RPMI8226 (cell line): ENCODE measurements at regions not wholly inside any gene's neighbourhood (a gene's known extent, or its start where the extent isn't known, plus 50 kb on each side); places are given as distances from the start of the nearest gene placed in this dataset.
A peak's percentile ranks its signal among the peaks of the same experiment; 100 is the strongest.
"Not testable (repeated sequence)": the region's sequence is repeated elsewhere in the genome, so short reads cannot be mapped to it uniquely, and the experiment has no call there.

ENCODE experiments used
- DNase-seq: peaks from one replicate; pipeline ENCODE4 v3.0.0-alpha.2; 2015

DNA sequence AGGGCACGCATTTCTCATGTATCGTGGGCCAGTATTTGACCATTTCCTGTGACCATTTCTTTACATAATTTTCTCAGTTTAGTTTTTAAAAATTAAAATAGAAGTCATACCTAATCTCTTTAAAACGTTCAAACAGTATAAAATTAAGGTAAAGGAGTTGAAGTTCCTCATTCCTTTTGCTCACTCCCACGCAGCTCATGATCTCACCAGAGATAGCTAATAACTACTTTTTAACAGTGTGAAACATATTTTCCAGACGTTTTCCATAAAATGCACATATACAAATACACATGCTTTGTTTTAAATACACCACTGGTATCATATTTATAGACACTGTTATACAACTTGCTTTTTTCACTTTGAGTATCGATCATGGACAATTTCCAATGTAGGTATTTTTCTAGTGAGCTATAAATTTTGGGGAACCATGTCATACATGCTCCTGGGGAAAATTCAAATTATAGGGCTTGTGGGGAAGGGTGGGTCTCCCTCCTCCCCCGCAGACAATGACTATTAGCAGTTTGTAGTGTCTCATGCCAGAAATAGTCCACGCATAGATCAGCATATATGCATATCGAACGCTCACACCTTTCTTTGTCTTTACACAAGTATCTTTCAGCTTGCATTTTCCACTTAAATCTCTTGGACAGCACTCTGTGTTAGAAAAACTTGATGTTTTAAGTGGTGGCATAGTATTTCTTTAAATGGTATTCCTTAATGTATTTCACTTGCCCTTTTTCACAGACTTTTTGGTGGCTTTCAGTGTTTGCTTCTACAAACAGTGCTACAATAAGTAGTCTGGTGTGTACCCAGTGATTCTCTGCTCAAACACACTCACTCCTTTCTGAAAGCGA, 145.5 kb upstream of the ZNF217 start:
- no peak for DNase-seq

DNA sequence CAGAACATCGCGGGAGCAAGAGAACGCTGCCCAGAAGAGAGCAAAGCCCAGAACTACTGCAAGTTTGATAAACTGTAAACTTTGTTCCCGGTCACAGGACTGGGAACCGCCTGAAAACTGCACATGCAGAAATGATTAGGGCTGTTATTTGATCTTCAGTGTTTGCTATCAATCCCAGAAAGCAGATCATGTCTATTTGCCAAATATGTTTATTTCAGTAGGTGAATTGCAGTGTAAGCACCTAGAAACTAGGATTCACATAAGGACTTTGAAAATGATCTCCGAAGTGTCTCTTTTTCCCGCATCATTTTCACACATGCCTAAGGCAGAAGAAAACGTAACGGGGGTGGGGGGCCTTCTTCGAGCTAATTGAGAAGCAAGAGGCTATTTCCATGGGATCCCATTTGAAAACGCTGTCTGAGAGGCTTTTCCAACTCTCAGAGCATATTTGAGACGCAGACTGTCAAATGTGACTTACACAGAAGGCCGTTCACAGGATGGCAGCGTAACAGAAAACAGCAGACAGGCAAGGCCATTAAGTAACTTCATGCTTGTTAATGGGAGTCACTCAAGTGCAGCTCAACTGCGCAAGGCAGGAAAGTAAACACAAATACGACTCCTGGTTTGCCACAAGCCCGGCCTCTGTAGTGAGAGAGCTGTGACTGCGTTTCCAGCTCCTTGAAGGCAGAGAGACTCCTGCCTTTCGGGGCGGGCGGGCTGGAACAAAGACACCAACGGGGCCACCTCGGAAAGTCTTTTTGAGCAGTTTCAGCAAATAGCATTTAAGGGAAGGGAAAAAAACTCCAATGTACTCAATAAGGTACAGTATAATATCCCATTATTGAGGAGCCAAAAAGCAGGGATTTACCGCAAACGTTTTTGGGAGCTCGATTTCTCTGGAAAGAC, 144.7 kb upstream of the ZNF217 start:
- no peak for DNase-seq

DNA sequence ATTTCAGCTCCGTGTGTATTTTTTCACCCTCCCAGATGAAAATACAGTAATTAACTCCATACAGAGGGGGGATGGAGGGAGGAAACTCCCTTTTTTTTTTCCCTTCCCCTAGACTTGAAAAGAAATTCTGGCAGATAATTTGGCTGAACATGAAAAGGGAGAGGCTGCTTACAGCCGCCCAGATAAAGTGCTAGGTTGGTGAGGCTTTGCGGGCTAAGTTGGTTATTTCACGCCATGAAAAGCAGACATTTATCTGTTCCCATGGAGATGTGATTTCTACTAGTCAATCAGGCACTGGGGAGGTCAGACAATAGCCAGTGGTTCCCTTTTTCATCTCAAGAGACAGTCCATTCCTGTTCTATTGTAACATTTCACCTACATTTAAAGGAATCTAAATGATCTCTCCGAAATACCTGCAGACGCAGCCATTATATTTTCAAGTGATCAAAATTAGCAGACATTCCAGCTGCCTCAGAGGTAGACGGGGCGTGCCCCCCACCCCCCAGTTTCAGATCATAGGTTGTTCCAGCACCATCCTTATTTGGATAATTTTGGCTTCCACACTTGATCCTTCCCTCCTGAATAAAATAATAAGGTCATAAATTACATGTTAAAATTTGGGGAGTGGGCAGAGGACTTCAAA, 143.9 kb upstream of the ZNF217 start:
- no peak for DNase-seq

GRCh38 chr20:53736757-53737395, 143.2 kb upstream of the ZNF217 start:
- peak; percentile 36 for DNase-seq

GRCh38 chr20:53736122-53736756, 142.6 kb upstream of the ZNF217 start:
- no peak for DNase-seq

DNA sequence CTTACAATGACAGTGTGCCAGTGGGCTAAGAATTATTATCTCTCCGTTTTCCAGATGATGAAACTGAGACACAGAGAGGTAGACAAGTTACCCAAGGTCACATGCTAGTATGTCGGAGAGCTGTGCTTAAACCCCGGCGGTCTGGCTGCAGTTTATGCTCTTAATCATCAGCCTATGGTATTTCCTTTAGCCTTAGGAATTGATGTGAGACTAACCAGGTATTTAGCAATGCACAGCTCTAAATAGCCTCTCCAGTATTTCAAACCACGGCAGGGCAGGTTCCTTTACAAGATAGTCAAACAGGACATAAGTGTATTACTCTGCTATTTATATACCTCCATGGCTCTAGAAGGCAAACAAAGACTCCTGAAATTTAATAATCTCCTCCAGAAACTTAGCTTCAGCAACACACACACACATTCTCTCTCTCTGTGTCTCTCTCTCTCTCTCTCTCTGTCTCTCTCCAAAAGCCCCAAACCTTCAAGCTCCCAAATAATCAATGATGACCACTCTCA, 142.0 kb upstream of the ZNF217 start:
- DNase-seq: no peak

GRCh38 chr20:53734006-53734688, 140.5 kb upstream of the ZNF217 start:
- no peak for DNase-seq

- no peak for DNase-seq
Observed at GRCh38 chr20:53731595-53731994, 138.0 kb upstream of the ZNF217 start.

DNA sequence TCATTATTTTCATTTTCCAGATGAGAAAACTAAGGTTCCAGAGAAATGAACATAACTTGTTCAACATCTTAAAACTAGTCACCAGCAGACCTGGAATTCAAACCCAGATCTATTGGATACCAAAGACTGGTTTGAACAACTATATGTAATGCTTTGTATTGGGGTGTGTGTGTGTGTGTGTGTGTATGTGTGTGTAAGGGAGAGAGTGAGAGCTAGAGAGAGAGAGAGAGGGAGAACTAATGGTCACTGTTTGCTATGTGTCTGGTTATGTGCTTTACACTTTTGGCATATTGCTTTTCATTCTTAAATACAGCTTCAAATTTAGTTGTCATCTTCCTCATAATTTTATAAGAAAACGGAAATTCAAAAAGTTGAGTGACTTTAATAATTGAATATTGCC, 134.7 kb upstream of the ZNF217 start:
- DNase-seq: no peak

DNA sequence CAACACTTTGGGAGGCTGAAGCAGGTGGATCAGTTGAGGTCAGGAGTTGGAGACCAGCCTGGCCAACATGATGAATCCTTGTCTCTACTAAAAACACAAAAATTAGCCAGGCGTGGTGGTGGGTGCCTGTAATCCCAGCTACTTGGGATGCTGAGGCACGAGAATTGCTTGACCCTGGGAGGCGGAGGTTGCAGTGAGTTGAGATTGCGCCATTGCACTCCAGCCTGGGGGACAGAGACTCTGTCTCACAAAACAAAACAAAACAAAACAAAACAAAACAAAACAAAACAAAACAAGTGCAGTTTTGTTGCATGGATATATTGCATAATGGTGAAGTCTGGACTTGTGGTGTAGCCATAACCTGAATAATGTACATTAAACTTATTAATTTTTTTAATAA, 133.6 kb upstream of the ZNF217 start:
- not testable (repeated sequence) for DNase-seq

DNA sequence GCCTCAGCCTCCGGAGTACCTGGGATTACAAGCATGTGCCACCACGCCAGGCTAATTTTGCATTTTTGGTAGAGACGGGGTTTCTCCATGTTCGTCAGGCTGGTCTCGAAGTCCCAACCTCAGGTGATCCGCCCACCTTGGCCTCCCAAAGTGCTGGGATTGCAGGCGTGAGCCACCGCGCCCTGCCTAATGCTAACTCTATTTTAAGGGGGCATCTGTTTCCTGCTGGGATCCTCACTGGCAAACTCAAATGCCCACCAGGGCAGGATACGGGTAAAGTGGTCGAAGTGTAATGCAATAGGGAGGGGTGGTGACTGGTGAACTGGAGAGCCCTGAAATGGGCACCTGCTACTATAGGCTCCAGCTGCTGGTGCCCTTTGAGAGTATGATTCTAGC, 131.9 kb upstream of the ZNF217 start:
- DNase-seq: no peak

DNA sequence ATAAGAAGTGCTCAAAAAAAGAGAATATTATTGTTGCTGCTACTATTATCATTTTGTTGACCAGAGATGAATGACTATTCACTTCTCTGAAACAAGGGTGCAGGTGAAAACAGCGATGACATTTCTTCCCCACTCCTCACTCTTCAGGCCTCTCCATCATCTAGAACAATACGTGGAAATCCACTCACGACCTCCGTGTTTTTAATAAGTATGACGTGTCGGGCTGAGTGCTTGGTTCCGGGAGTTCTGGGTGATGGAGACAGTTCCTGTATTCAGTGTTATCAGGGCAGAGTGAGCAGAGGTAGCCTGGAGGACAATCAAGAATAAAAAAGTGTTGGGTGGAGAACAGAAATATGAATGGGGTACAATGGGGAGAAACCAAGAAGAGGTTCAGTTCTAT, 130.0 kb upstream of the ZNF217 start:
- DNase-seq: no peak

DNA sequence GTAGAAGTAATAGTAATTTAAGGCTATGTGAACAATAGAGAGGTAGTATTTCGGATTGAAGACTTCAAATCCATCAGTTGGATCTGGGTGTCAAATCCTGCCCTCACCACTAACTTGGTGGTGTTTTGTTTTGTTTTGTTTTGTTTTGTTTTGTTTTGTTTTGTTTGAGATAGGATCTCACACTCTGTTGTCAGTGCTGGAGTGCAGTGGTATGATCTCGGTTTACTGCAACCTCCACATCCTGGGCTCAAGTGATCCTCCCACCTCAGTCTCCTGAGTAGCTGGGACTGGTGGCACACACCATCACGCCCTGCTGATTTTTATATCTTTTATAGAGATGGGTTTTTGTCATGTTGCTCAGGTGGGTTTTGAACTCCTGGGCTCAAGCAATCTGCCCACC, 129.4 kb upstream of the ZNF217 start:
- no peak for DNase-seq

DNA sequence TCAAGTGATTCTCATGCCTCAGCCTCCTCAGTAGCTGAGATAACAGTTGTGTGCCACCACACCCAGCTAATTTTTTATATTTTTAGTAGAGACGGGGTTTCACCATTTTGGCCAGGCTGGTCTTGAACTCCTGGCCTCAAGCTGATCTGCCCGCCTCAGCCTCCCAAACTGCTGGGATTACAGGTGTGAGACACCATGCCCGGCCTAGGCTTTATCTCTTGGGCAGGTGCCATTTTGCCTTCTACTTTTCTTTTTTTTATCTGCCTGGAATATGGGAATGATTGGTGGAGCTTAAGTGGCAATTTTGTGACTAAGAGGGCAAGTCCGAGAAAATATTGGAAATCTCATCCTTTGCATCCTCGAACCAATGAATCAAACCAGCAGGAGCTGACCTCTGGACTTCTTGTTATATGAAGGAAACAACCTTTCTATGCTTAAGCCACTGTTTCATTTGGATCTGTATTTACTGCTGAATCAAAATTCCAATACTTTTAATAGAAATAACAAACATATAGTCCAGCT, 128.9 kb upstream of the ZNF217 start:
- no peak for DNase-seq

GRCh38 chr20:53721445-53721963, 127.9 kb upstream of the ZNF217 start:
- not testable (repeated sequence) for DNase-seq

DNA sequence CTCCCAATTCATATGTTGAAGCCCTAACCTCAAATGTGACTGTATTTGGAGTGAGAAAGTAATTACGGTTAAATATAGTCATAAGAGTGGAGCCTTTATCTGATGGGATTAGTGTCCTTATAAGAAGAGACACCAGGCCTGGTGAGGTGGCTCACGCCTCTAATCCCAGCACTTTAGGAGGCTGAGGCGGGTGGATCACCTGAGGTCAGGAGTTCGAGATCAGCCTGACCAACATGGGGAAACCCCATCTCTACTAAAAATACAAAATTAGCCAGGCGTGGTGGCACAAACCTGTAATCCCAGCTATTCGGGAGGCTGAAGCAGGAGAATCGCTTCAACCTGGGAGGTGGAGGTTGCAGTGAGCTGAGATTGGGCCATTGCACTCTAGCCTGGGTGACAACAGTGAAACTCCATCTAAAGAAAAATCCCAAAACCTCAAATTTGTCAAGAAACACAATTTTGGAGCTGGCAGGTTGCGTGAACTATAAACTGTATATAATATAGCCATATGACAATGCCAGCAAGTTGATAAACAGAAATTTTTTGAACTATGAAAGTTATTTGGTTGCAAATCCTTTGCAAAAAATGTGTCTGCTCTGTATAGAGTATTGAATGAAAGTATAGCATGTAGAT, 125.6 kb upstream of the ZNF217 start:
- not testable (repeated sequence) for DNase-seq

DNA sequence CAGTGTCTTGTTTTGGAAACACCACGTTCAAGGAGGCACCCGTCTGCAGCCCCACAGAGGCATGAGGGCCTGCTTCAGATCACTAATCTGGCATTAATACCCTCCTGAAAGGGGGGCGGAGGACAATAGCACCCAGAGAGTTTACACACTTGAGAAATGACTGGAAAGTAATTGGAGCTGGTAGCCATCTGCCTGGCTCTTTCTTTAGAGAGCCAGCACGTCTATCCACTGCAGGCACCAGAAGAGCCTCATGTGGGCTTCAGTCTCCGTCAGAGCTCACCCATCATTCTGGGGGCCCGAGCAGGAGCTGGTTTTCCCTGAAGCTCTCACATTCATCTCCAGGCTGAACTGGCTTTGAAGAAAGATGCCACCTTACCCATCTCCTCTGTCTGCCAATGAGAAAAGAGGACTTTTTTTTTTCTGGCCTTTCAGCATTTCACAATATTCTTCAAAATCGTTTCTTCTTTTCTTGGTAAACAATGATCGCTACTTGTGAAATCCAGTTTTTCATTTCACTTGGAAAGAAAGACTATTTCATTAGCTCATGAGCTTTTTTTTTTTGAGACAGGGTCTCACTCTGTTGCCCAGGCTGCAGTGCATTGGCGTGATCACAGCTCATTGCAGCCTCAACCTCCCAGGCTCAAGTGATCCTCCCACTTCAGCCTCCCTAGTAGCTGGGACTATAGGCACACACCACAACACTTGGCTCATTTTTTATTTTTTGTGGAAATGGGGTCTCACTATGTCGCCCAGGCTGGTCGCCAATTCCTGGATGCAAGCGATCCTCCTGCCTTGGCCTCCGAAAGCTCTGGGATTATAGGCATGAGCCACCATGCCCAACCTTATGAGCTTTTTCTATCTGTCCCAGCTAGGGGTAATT, 124.7 kb upstream of the ZNF217 start:
- no peak for DNase-seq

DNA sequence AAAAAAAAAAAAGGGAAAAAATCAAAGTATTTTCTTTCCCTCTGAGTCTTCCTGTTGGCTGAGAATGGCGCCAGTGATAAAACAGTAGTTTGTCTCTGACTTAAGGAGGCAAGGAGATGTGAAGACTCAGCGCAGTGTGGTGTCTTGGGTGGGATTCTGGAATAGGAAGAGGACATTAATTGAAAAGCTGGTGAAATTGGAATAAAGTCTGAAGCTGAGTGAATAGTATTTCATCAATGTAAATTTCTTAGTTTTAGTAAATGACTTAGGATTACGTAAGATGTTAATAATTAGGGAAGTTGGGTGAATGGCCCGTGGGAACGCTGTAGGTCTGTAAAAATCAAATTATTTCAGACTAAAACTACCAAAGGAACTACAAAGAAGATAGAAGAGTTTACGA, 122.8 kb upstream of the ZNF217 start:
- DNase-seq: no peak

DNA sequence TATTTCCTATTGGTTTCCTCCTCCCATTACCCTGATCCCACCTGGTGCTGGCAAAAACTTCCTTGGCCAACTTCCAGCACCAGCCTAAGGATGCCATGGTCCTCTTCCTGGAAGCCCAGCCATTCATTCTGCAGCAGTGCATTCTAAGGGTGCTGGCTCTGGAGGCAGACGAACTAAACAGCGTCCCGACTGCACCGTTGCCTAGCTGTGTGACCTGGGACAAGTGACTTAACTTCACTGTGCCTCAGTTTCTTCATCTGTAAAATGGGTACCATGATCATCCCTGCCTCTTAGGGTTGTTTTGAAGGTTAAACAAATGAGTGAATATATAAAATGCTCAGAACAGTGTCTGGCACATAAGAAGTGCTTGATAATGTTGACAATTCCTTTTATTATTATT, 120.9 kb upstream of the ZNF217 start:
- DNase-seq: no peak
